Ovary (tissue), 7 donors: ENCODE measurements at regions not wholly inside any gene's neighbourhood (a gene's known extent, or its start where the extent isn't known, plus 50 kb on each side); places are given as distances from the start of the nearest gene placed in this dataset.

Experiments
- DNase-seq, 5 donors: peaks; one replicate each; pipeline ENCODE4 v3.0.0-alpha.2; 2019 to 2020
- H3K27ac ChIP-seq, 2 donors: fragments of 200-600 bp; one replicate each; pipeline versions ENCODE4 v1.5.1 to v1.8.0; 2019 to 2022
- H3K27me3 ChIP-seq: fragments of 200-600 bp; one replicate; pipeline ENCODE4 v1.8.0; 2022
- H3K36me3 ChIP-seq: fragments of 200-600 bp; sonication (generic); one replicate; pipeline ENCODE4 v1.5.1; 2019
- H3K4me1 ChIP-seq: one replicate; pipeline ENCODE4 v1.8.1; 2013; ENCODE audit warnings: mild to moderate bottlenecking, moderate library complexity; ENCODE audit not compliant: insufficient read depth
- H3K4me3 ChIP-seq: fragments of 200-600 bp; sonication (generic); one replicate; pipeline ENCODE4 v1.5.1; 2017
- H3K9me3 ChIP-seq, 2 donors: fragments of 200-600 bp in 1 of 2; sonication (generic) in 1 of 2; one replicate each; pipeline versions ENCODE4 v1.5.1 to v1.8.1; 2013 to 2019; ENCODE audit warnings: mild to moderate bottlenecking in 1 of 2, moderate library complexity in 1 of 2
- EP300 ChIP-seq: sonication (generic); formaldehyde crosslinking; IDR thresholded peaks from one replicate; pipeline ENCODE4 v1.6.1; 2017; ENCODE audit warnings: antibody characterized with exemption
- POLR2A ChIP-seq: fragments of 450-650 bp; IDR thresholded peaks from one replicate; pipeline ENCODE4 v1.6.1; 2017; ENCODE audit warnings: antibody characterized with exemption, mild to moderate bottlenecking, moderate library complexity
- WGBS, 3 donors: extraction: QIAGEN DNeasy Blood & Tissue Kit in 1 of 3; methylation state at CpG; one replicate each; pipeline versions ENCODE4 v1.1.5 to v1.1.7; 2013 to 2017; 5-methylcytosine and 5-hydroxymethylcytosine counted together
- intact Hi-C, 4 donors: fragments of 100-400 bp; cut with DNase I; formaldehyde crosslinking; loops; one replicate each; pipeline versions ENCODE4 v1.11.0 to v1.15.1; 2022 to 2023
- TF ChIP-seq, protein P1 (sequence below), 3 donors: fragments of 450-650 bp in 2 of 3; fragments of 200-600 bp in 1 of 3; IDR thresholded peaks; one replicate each; pipeline versions ENCODE4 v1.5.1 to v1.8.0; 2016 to 2022; ENCODE audit warnings: antibody characterized with exemption in 3 of 3, mild to moderate bottlenecking in 1 of 3
- donor health status: DM: no; HTN: no; CAD: no; lungs with moderate emphysema.
- donor health status: DM: no; HTN: no; CAD: no.
- donor health status: Bipolar disorder and iron deficiency.
- donor health status: DM: no; HTN: no; CAD: no.
- donor health status: DM: yes; HTN: yes; CAD: no.

DNA sequence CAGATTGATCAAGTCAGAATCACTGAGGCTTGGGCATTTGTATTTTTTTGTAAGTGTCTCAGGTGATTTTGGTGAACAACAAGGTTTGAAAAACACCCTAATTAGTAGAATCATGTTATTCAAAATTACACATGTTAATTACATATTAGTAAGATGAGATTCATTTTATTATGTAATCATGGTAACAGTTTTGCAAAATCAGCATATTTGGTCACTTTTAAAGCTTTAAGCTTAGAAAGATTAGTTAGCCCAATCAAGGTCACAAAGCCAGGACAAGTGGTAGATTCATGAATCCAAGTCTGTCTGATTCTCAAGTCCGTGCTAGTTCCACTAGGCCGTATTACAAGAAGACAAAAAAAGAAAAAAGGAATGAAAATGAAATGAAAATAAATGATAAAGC is 218.4 kb upstream of the FAR2 start:
- WGBS, 3 donors: 88 to 95% (median 94%) methylated on average over 2 of the region's 2 CpGs
- H3K4me3 ChIP-seq: no peak overlapping the region
- intact Hi-C loops: no loop called here
- DNase-seq: no peak
- no peaks in the 10 kb centered on the region for H3K9me3 ChIP-seq
- no peak overlapping the region for H3K27ac ChIP-seq
- H3K4me1 ChIP-seq: no peaks in the 10 kb centered on the region
- no peaks in the 10 kb centered on the region for H3K36me3 ChIP-seq
- no peaks in the 10 kb centered on the region for H3K27me3 ChIP-seq
- no peak for TF ChIP-seq EP300
- TF ChIP-seq, protein P1, sequence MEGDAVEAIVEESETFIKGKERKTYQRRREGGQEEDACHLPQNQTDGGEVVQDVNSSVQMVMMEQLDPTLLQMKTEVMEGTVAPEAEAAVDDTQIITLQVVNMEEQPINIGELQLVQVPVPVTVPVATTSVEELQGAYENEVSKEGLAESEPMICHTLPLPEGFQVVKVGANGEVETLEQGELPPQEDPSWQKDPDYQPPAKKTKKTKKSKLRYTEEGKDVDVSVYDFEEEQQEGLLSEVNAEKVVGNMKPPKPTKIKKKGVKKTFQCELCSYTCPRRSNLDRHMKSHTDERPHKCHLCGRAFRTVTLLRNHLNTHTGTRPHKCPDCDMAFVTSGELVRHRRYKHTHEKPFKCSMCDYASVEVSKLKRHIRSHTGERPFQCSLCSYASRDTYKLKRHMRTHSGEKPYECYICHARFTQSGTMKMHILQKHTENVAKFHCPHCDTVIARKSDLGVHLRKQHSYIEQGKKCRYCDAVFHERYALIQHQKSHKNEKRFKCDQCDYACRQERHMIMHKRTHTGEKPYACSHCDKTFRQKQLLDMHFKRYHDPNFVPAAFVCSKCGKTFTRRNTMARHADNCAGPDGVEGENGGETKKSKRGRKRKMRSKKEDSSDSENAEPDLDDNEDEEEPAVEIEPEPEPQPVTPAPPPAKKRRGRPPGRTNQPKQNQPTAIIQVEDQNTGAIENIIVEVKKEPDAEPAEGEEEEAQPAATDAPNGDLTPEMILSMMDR (IDR thresholded peaks at IDR 0.05): no peak
- TF ChIP-seq POLR2A: no peak

DNA sequence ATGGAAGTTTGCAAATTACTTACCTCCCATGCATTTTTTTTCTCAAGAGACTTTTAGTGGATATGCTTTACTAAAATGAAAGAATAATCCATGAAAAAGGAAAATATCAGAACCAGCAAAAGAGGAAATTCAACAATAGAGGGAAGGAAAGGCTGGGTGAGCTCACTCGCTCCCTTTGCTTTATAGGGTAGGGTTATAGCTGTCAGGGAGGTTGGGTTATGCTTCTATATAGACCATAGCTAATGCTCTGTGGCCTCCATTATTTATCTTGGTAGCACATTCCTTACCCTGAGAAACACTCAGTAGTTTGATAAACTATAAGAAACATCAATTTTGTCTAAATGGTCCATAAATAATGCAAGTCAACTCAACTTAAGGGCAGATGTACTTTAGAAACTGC is 215.9 kb upstream of the FAR2 start:
- no peaks in the 10 kb centered on the region for H3K27me3 ChIP-seq
- DNase-seq: no peak
- TF ChIP-seq, protein P1 (IDR thresholded peaks at IDR 0.05): no peak
- TF ChIP-seq EP300 (no peak), POLR2A (no peak)
- no peaks in the 10 kb centered on the region for H3K9me3 ChIP-seq
- intact Hi-C loops: no loop called here
- no peaks in the 10 kb centered on the region for H3K4me1 ChIP-seq
- H3K27ac ChIP-seq: no peak overlapping the region
- 85 to 95% (median 93%) methylated on average over 1 of the region's 1 CpG for WGBS, 3 donors
- no peaks in the 10 kb centered on the region for H3K36me3 ChIP-seq
- no peak overlapping the region for H3K4me3 ChIP-seq

DNA sequence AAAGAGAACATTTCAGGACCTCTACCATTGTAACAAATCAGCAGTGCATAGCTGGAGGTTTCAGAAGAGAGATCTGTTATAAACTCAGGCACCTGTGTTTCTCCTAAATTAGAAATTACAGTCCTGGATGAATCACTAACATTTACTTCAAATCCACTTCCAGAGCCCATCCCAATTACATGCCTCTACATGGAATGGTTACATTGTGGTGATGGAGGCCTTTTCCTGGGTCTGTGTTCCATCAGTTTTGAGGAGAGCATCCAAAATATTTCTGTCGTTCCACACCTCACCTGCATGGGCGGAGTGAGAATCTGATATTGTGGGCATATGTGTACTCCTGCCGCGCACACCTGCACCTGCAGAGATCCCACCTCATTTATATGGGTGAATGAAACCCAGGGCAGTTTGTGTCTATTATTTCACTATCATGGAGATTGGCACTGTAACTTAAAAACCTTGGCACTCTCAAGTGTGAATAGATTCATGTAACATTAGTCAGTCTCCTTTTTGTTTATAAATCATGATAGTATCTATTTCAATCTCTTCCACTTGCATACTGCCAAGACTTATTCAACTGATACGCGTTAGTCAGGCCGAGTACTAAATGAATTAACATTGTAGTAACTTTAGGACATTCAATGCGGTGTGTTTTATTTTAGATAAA is 215.1 kb upstream of the FAR2 start:
- no peak for TF ChIP-seq POLR2A
- TF ChIP-seq, protein P1 (IDR thresholded peaks at IDR 0.05): no peak
- no peak for TF ChIP-seq EP300
- WGBS, 3 donors: 80 to 84% (median 82%) methylated on average over 8 of the region's 8 CpGs
- H3K27ac ChIP-seq: no peak overlapping the region

DNA sequence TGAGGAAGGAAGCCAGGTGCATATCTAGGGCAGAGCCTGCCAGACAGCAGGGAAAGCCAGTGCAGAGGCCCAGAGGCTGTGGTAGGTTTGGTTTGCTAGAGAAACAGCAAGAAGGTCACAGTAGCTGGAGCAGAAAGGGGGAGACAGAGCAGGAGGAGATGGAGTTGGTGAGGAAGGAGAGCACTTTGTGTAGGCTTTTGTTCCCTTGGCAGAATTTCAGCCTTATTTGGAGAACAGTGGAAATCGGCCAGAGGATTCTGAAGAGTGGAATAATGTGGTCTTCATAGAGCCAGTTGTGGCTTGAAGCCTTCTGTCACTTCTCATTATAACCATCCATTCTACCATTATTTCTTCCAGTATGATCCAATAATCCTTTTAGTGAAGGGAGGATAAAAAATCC is 212.9 kb upstream of the FAR2 start:
- Histone ChIP-seq H3K4me1 (no peaks in the 10 kb centered on the region), H3K27me3 (no peaks in the 10 kb centered on the region), H3K36me3 (no peaks in the 10 kb centered on the region), H3K4me3 (no peak overlapping the region), H3K27ac (no peak overlapping the region), H3K9me3 (no peaks in the 10 kb centered on the region)
- no peak for DNase-seq
- intact Hi-C loops: no loop called here
- TF ChIP-seq, protein P1 (IDR thresholded peaks at IDR 0.05): no peak
- TF ChIP-seq EP300 (no peak), POLR2A (no peak)
- 42 to 61% (median 54%) methylated on average over 1 of the region's 1 CpG for WGBS, 3 donors

More for the DNA sequence above, 215.1 kb upstream of the FAR2 start:
- no peak for DNase-seq
- Histone ChIP-seq H3K4me3 (no peak overlapping the region), H3K9me3 (no peaks in the 10 kb centered on the region), H3K36me3 (no peaks in the 10 kb centered on the region), H3K4me1 (no peaks in the 10 kb centered on the region), H3K27me3 (no peaks in the 10 kb centered on the region)
- intact Hi-C loops: no loop called here
